IPS-NIHi7 (cell line): ENCODE measurements at regions not wholly inside any gene's neighbourhood (a gene's known extent, or its start where the extent isn't known, plus 50 kb on each side); places are given as distances from the start of the nearest gene placed in this dataset.

Experiments
- DNase-seq: peaks from one replicate; pipeline ENCODE4 v3.0.0; 2012; ENCODE audit warnings: mixed read lengths; ENCODE audit errors: extremely low spot score

DNA sequence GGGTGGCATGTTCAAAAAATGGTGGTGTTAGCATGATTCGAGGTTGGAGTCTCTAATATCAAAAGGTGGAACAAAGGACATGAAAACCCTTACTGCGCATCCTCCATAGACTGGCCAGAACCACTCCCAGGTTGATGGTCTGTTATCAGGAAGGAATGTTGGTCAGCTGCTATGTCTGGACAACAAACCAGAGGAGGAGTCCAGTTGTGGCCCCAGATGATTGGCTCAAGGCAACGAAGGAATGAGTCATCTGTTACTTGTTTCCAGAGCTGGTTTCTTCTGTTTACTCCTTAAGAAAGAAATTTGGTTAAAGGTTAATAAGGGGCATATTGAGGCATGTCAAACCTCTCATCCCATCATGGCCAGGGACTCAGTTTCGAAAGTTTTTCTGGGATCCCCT is 56.8 kb upstream of the GRIA4 start:
- no peak for DNase-seq

DNA sequence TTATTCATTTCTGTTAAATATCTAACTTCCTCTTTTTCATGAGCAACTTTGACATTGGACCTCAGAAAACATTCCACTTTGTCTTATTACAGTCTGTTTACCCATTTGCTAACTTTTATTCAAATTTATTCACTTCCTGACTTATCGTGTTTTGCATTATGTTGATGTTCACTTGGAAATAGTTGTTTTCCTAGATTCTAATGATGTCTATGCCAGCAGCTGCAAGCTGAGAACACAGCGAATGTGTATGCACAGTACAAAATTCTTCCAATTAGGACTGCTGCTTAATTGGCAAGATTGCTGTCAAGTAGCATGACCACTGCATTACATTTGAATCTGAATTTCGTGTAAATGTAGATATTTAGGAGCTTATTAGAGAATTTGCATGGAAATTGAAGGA is 61.5 kb upstream of the GRIA4 start:
- DNase-seq, result no peak

- DNase-seq, result no peak
Measured at GRCh38 chr11:105538588-105538987, 71.3 kb upstream of the GRIA4 start.

DNA sequence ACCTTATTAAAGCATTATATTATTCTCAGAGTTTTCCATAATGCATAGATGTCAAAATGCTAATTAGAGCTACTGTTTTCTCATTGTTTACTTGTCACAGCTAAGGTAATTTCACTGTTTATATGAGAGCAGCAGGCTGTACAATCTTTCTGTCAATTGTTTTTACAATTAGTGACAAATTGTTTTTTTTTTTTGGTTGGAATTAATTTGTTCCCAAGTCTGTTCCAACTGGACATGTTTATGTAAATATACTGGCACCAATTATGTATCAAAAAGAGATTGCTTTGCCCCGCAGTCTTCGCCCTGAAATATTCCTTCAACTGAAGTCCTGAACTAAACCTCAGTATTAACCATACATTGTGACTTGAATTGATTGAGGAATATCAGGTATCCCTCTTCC is 72.3 kb upstream of the GRIA4 start:
- DNase-seq, result no peak

DNA sequence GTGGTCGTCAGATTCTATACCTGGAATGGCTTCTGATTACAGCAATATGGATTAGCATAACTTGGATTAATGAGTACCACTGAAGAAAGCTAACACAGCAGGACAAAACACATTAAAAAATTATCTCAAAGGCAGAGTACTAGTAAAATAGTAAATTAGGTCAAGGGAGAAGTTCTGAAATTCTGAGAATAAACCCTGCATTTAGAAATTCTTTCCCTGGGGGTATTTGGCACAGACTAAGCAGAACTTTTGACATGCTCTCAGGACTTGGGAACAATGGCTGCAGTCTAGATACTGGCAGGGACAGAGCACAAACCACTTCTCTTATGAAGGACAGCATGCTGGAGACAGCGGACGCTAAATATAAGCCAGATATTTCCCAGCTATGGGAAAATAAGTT is 85.6 kb upstream of the GRIA4 start:
- DNase-seq, result no peak

DNA sequence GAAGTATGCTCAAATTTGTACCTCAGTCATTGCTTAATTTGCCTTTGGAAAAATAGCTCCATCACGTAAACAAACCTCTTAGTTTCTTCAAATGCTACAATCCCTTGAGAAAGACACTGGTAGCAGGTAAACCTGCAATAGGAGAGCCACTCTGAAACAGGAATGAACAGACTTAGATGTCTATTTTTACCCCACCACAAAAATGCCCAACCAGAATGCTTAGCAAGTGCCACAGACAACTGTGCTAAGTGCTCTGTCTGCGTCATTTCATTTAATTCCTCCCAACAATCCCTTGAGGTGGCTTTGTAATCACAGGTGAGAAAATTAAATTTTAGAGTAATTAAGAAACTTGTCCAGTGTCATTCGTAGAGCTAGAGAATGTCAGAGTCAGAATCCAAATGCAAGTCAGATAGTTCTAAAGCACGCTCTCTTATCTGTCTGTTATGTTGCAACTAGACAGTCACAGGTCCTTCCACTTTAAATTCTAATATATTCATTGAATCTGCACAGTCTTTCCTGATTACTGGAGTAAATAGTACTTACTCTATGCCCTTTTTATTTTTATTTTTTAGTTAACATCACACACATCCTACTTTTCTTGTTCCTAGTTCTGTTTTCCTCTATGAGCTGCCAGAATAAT is 89.0 kb upstream of the GRIA4 start:
- no peak for DNase-seq

DNA sequence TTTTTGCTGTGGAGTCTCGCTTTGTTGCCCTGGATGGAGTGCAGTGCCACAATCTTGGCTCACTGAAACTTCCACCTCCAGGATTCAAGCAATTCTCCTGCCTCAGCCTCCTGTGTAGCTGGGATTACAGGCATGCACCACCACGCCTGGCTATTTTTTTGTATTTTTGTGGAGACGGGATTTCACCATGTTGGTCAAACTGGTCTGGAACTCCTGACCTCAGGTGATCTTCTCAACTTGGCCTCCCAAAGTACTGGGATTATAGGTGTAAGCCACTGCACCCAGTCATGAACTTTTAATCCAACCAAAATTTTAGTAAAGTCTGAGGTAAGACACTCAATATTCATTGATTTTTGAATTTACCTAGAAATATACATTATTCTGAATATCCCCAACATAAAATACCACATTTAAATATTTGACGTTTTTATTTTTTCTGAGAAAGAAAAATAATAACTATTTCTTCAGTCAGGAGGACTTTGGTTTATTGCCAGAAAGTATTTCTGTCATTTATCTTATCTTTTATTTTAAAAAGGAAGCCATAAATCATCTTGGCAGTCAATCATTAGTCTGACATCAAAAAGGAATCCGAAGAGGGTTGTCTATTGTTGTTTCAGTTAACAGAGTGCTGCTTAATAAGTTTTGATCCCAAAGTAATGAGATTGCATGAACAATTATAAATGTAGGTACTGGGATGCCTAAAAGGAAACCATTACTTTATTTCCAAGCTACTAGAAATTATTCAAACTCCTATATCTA is 102.2 kb upstream of the GRIA4 start:
- no peak for DNase-seq

DNA sequence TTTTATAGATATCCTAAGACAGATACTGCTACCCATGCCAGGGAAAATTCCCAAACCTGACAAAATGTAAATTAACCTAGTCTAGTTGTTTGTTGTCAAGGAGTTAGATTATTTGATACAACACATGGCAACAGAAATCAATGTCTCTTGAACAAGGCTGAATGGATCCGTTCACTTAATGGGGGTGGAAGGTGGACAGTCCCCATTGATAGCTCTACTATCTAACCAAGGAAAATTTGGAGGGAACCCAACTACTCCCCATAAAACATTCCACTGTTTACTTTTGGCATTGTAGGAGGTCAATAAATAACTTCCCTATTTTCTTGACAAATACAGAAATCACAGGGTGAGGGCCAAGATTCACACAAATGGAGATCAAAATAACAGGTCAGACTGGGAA is 117.9 kb upstream of the GRIA4 start:
- no peak for DNase-seq

DNA sequence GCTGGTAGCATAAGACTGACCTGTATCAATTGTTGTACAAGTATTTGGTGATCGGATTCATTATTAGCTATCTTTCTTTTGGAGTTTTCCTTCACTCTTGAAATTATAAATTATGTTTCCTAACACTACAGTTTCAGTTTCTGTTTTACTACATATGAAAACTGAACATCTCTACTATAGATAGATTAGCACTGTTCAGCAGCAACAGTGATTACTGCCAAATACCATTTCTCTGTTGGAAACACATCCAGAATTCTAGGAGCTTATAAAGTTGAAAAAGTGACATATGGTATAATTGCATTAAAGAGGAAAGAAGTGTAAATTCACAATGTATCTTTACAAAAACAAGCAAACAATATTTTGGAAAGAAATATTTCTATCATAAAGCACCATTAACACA is 118.5 kb upstream of the GRIA4 start:
- DNase-seq, result no peak

DNA sequence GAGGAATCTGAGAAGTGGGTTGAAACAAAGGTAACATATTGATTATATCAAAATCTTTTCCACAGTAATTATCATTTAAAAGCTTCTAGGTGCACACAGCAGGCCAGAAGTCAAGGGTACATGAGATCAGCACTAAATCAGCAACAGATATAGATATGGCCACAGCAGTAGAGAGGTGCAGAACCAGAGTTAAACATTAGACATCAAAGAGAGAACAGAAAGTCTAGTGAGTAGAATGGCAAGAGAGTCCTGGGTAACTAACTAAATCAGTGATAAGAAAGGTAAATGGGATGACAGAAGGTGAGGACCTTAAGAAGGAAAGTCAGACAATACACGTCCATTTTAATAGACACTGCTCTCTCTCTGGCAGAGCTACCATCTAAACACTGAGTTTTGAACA is 119.5 kb upstream of the GRIA4 start:
- DNase-seq, result no peak

GRCh38 chr11:105489446-105489845 is 120.4 kb upstream of the GRIA4 start:
- DNase-seq, result no peak

DNA sequence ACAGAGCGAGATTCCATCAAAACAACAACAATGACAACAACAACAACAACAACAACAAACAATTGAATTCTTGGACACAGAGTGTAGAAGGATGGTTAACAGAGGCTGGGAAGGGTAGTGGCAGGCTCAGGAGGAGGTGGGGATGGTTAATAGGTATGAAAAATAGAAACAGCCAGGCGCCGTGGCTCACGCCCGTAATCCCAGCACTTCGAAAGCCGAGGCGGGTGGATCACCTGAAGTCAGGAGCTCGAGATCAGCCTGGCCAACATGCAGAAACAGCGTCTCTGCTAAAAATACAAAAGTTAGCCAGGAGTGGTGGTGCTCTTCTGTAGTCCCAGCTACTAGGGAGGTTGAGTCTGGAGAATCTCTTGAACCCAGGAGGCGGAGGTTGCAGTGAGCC is 122.9 kb upstream of the GRIA4 start:
- no peak for DNase-seq

GRCh38 chr11:105469931-105470330 is 139.9 kb upstream of the GRIA4 start:
- no peak for DNase-seq

GRCh38 chr11:105468154-105468553 is 141.7 kb upstream of the GRIA4 start:
- no peak for DNase-seq

GRCh38 chr11:105466582-105467228 is 143.2 kb upstream of the GRIA4 start:
- no peak for DNase-seq

DNA sequence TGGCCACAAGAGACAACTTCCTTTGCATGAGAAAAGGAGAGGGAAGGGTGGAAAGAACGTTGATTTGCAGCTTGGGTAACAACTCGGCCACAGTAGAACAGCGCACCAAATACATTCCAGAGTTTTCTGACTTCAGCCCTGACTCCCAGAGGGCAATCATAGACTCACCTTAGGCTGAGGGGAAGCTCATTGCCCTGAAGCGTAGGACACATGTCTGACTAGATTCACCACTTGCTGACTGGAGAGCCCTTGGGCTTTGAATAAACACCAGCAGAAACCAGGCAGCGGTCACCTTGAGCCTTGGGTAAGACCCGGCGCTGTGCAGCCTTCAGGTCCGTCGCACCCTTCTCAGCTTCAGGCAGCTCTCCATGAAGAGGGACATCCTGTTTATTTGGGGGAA is 151.8 kb upstream of the GRIA4 start:
- no peak for DNase-seq

- DNase-seq, result peak; percentile 59
Measured at GRCh38 chr11:105456950-105457349, 152.9 kb upstream of the GRIA4 start.

DNA sequence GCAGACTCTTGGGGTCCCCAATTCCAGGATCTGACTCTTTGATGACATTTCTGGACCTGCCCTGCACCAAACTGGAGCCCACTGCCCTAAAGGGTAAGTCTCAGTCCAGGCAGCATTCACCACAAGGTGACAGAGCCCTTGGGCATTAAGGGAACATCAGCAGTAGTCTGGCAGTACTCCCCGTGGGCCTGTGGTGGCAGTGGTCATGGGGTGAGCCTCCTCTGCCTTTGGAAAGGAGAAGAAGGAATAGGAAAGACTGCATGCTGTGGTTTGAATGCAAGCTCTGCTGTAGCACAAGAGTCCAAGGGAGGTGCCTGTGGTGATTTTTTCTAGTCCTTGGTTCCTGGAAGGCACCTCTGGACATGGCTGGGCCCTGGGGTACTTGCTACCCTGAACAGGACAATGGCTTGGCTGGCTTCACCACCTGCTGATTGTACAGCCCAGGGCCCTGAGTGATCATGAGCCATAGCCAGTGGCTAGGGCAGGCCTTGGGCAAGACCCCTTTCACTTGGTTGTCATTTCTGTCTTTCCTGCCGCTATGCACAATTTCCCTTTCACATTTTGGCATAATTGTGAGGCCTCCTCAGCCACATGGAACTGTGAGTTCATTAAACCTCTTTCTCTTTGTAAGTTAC is 160.7 kb upstream of the GRIA4 start:
- no peak for DNase-seq

- no peak for DNase-seq
Measured at GRCh38 chr11:105448703-105449079, 161.2 kb upstream of the GRIA4 start.

DNA sequence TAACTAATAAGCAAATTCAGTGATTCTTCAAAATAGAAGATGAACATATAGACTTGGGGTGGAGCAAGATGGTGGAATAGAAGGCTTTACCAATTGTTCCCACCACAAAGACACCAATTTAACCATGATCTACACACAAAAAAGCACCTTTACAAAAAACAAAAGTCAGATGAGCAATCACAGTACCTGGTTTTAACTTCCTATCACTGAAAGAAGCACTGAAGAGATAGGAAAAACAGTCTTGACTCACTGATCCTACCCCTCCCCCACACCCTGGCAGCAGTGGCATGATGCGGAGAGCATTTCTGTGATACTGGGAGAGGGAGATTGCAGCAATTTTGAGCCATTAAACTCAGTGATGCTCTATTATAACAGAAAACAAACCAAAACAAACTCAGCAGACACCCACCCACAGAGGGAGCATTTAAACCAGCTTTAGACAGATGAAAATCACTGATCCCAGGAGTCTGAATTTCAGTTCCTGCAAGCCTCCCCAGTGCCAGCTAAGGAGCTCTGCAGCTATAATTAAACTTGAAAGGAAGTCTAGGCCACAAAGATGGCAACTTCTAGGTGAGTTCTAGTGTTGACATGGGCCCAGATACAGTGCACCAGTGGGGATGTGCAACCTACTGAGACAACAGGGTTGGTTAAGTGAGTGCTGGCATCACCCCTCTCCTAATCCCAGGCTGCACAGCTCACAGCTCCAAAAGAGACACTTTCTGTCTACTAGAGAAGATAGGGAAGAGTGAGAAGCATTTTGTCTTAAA is 161.8 kb upstream of the GRIA4 start:
- DNase-seq, result no peak

- no peak for DNase-seq
Measured at GRCh38 chr11:105443623-105444022, 166.2 kb upstream of the GRIA4 start.
